ENCODE measurements at regions not wholly inside any gene's neighbourhood (a gene's known extent, or its start where the extent isn't known, plus 50 kb on each side); places are given as distances from the start of the nearest gene placed in this dataset.

- TF ChIP-seq CTCF (IDR thresholded peaks at IDR 0.05) (no peak), POLR2A (IDR thresholded peaks at IDR 0.05) (no peak)
Observed at GRCh38 chr2:6434438-6434837, 431.3 kb downstream of the CMPK2 start.

Measured in Peyer's patch (tissue), 4 donors.